OCI-LY7 (cell line): ENCODE measurements at regions not wholly inside any gene's neighbourhood (a gene's known extent, or its start where the extent isn't known, plus 50 kb on each side); places are given as distances from the start of the nearest gene placed in this dataset.
"Not testable (repeated sequence)": the region's sequence is repeated elsewhere in the genome, so short reads cannot be mapped to it uniquely, and the experiment has no call there.

Experiments
- BruUV-seq: library from RNA; stranded (reverse); fragments of 400-500 nt; replicated peaks from 2 replicates; lab custom pipeline; 2021; lab: Mats Ljungman, UMichigan
- CTCF ChIA-PET: fragments of 300-600 bp; sonication (Branson Sonifier 250); formaldehyde crosslinking; loops from one replicate; lab custom pipeline; 2022; ENCODE audit warnings: antibody characterized with exemption; ENCODE audit not compliant: unreplicated experiment; lab: Charles Lee
- POLR2A ChIA-PET: fragments of 300-600 bp; sonication (Branson Sonifier 250); formaldehyde crosslinking; loops from one replicate; lab custom pipeline; 2022; ENCODE audit warnings: antibody characterized with exemption; lab: Charles Lee
- DNase-seq: peaks from one replicate; pipeline ENCODE4 v3.0.0-alpha.2; 2015; ENCODE audit warnings: low spot score
- H2AFZ ChIP-seq: fragments of 200-600 bp; sonication (generic), shearing (Covaris generic); 2 replicates; pipeline ENCODE4 v1.6.1; 2014; ENCODE audit warnings: mild to moderate bottlenecking, antibody characterized with exemption, low read length, moderate library complexity
- H3K27ac ChIP-seq: fragments of 200-600 bp; sonication (generic); 2 replicates; pipeline ENCODE4 v1.5.1; 2014; ENCODE audit warnings: mixed run types, low read depth, mild to moderate bottlenecking, moderate library complexity, low read length, inconsistent platforms; ENCODE audit not compliant: poor library complexity, severe bottlenecking
- H3K36me3 ChIP-seq: fragments of 200-600 bp; sonication (generic); 2 replicates; pipeline ENCODE4 v1.6.1; 2014; ENCODE audit warnings: mild to moderate bottlenecking, antibody characterized with exemption, low read length, moderate library complexity, mixed read lengths; ENCODE audit not compliant: insufficient read depth
- H3K4me1 ChIP-seq: fragments of 200-600 bp; sonication (generic); 2 replicates; pipeline ENCODE4 v1.5.1; 2014; ENCODE audit warnings: mild to moderate bottlenecking, low read length; ENCODE audit not compliant: insufficient read depth, poor library complexity, severe bottlenecking
- H3K4me2 ChIP-seq: fragments of 200-600 bp; sonication (generic); 2 replicates; pipeline ENCODE4 v1.6.1; 2014; ENCODE audit warnings: mild to moderate bottlenecking, low read length
- H3K4me3 ChIP-seq: fragments of 200-600 bp; sonication (generic); 2 replicates; pipeline ENCODE4 v1.5.1; 2014; ENCODE audit warnings: mild to moderate bottlenecking, low read depth, low read length; ENCODE audit not compliant: poor library complexity, severe bottlenecking
- H3K79me2 ChIP-seq: fragments of 200-600 bp; sonication (generic); 2 replicates; pipeline ENCODE4 v1.6.1; 2016; ENCODE audit warnings: low read depth, mild to moderate bottlenecking, low read length, moderate library complexity, mixed read lengths; ENCODE audit not compliant: insufficient read depth
- H3K9me2 ChIP-seq: fragments of 200-600 bp; sonication (generic); 2 replicates; pipeline ENCODE4 v1.6.1; 2016; ENCODE audit warnings: mild to moderate bottlenecking, low read length, mixed read lengths; ENCODE audit not compliant: insufficient read depth
- H3K9me3 ChIP-seq: fragments of 200-600 bp; sonication (generic); 2 replicates; pipeline ENCODE4 v1.6.1; 2014; ENCODE audit warnings: mild to moderate bottlenecking, mixed run types, low read length, mixed read lengths
- H4K20me1 ChIP-seq: fragments of 200-600 bp; sonication (generic); 2 replicates; pipeline ENCODE4 v1.6.1; 2014; ENCODE audit warnings: mild to moderate bottlenecking, antibody characterized with exemption, low read length, moderate library complexity, mixed read lengths; ENCODE audit not compliant: insufficient read depth
- EZH2phosphoT487 ChIP-seq: fragments of 200-600 bp; sonication (generic); IDR thresholded peaks from 2 replicates; pipeline ENCODE4 v1.6.1; 2018; ENCODE audit warnings: low read depth, borderline replicate concordance, mild to moderate bottlenecking, mixed run types, antibody characterized with exemption, low read length, moderate library complexity, mixed read lengths
- intact Hi-C: fragments of 100-400 bp; cut with micrococcal nuclease; formaldehyde crosslinking; loops from one replicate; pipeline ENCODE4 v1.10.0; 2022; ENCODE audit not compliant: unreplicated experiment
- TF ChIP-seq, protein P1 (sequence below): fragments of 200-600 bp; sonication (generic); conservative IDR thresholded peaks from 2 replicates; pipeline ENCODE4 v1.5.1; 2014; ENCODE audit warnings: mild to moderate bottlenecking, antibody characterized with exemption, low read length, moderate library complexity, mixed read lengths

DNA sequence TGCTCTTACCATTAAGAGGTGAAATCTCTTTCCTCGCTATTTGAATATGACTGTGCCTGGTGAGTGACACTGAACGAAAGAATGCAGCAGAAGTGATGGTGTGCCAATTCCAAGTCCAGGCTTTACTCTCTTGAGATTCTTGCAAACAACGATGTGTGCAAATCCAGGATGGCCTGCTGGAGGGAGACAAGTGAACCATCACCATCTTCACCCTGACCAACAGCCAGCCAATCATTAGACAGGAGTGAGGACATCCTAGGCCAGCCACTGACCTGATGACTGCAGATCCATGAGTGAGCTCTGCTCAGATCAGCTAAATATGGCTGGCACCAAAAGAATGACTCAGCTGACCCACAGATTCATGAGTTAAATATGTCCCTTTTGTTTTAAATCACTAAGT, 878.0 kb downstream of the PDCD6IP start:
- intact Hi-C loops = no loop called here
- no peak overlapping the region for H3K27ac ChIP-seq
- H4K20me1 ChIP-seq = no peaks in the 10 kb centered on the region
- no peak for TF ChIP-seq EZH2phosphoT487
- TF ChIP-seq, protein P1, sequence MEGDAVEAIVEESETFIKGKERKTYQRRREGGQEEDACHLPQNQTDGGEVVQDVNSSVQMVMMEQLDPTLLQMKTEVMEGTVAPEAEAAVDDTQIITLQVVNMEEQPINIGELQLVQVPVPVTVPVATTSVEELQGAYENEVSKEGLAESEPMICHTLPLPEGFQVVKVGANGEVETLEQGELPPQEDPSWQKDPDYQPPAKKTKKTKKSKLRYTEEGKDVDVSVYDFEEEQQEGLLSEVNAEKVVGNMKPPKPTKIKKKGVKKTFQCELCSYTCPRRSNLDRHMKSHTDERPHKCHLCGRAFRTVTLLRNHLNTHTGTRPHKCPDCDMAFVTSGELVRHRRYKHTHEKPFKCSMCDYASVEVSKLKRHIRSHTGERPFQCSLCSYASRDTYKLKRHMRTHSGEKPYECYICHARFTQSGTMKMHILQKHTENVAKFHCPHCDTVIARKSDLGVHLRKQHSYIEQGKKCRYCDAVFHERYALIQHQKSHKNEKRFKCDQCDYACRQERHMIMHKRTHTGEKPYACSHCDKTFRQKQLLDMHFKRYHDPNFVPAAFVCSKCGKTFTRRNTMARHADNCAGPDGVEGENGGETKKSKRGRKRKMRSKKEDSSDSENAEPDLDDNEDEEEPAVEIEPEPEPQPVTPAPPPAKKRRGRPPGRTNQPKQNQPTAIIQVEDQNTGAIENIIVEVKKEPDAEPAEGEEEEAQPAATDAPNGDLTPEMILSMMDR = no peak
- BruUV-seq = no TSS peak
- no peaks in the 10 kb centered on the region for H3K36me3 ChIP-seq
- ChIA-PET POLR2A (no interaction called here), CTCF (no interaction called here)
- H3K9me3 ChIP-seq = no peaks in the 10 kb centered on the region
- H3K4me1 ChIP-seq = no peaks in the 10 kb centered on the region
- H2AFZ ChIP-seq = no peak overlapping the region
- DNase-seq = no peak
- no peak overlapping the region for H3K4me2 ChIP-seq
- H3K79me2 ChIP-seq = no peaks in the 10 kb centered on the region
- no peak overlapping the region for H3K4me3 ChIP-seq
- H3K9me2 ChIP-seq = no peaks in the 10 kb centered on the region

DNA sequence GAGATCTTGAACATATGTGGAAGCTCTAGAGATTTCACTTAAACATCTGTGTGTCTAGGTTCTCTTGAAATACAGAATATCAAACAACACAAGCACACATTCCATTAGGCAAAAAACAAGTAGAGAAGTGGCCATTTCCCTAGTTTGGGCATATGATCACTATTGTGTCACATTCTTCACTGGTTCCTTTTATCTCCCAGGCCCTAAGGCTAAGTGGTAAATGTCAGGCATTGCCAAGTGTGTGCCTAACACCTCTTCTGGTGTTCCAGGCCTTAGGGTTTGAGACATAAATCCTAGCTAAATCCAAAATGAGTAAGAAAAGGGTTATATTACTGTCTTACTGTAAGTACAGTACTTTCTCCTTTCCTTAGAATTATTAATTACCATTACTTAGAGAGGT, 880.1 kb downstream of the PDCD6IP start:
- no peak overlapping the region for H3K4me2 ChIP-seq
- no peaks in the 10 kb centered on the region for H3K79me2 ChIP-seq
- no peaks in the 10 kb centered on the region for H4K20me1 ChIP-seq
- H3K4me3 ChIP-seq = no peak overlapping the region
- no peak overlapping the region for H3K27ac ChIP-seq
- H3K9me3 ChIP-seq = no peaks in the 10 kb centered on the region
- intact Hi-C loops = no loop called here
- TF ChIP-seq EZH2phosphoT487 = no peak
- TF ChIP-seq, protein P1 = no peak
- BruUV-seq = no TSS peak
- H3K4me1 ChIP-seq = no peaks in the 10 kb centered on the region
- ChIA-PET CTCF (no interaction called here), POLR2A (no interaction called here)
- H3K36me3 ChIP-seq = no peaks in the 10 kb centered on the region
- no peaks in the 10 kb centered on the region for H3K9me2 ChIP-seq
- H2AFZ ChIP-seq = no peak overlapping the region
- no peak for DNase-seq

DNA sequence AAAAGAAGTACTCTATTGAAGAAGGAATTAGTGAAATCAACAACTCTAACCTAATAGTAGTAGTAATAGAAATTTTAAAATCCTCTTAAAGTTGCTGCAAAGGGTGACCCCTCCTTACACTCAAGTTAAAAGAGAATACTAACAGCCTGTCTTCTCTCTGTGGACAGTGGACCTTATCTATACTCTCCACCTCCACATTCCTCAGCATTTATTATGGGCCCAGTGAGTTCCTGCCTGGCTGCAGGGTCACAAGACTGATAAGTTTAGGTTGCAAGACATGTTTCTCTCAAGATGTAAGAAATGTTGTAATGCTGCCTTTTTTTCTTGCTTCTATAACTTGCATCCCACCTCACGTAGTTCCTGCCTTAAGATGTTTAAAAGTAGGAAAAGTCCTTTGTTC, 880.6 kb downstream of the PDCD6IP start:
- BruUV-seq, H3K4me1 ChIP-seq, H3K9me3 ChIP-seq, H3K4me3 ChIP-seq, POLR2A ChIA-PET, intact Hi-C loops, H3K79me2 ChIP-seq, H3K36me3 ChIP-seq, H3K9me2 ChIP-seq, H3K27ac ChIP-seq, H3K4me2 ChIP-seq, H4K20me1 ChIP-seq, DNase-seq, CTCF ChIA-PET, H2AFZ ChIP-seq: not testable (repeated sequence)
